HG03354 (cell line): ENCODE measurements at regions not wholly inside any gene's neighbourhood (a gene's known extent, or its start where the extent isn't known, plus 50 kb on each side); places are given as distances from the start of the nearest gene placed in this dataset.
"Not testable (repeated sequence)": the region's sequence is repeated elsewhere in the genome, so short reads cannot be mapped to it uniquely, and the experiment has no call there.

ENCODE experiments used
- ATAC-seq: cut with Tn5 transposase; IDR thresholded peaks from one replicate; pipeline ENCODE4 v1.9.1; 2021; ENCODE audit warnings: mild to moderate bottlenecking; ENCODE audit not compliant: unreplicated experiment, poor library complexity, severe bottlenecking

GRCh38 chr4:126859314-126859713 is 773.4 kb upstream of the INTU start:
- ATAC-seq, result no peak

- no peak for ATAC-seq
Observed at GRCh38 chr4:126859872-126860271, 772.9 kb upstream of the INTU start.

DNA sequence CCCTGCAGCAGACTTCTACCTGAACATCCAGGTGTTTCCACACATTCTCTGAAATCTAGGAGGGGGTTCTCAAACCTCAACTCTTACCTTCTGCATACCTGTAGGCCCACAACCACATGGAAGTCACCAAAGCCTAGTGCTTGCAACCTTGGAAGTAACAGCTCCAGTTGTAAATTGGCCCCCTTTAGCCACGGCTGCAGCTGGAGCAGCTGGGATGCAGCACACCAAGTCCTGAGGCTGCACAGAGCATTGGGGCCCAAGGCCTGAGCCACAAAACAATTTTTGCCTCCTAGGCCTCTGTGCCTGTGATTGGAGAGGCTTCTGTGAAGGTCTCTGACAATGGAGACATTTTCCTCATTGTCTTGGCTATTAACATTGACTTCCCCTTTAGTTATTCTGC is 772.4 kb upstream of the INTU start:
- ATAC-seq, result no peak

- no peak for ATAC-seq
Observed at GRCh38 chr4:126869967-126870366, 762.8 kb upstream of the INTU start.

GRCh38 chr4:126871810-126872209 is 760.9 kb upstream of the INTU start:
- no peak for ATAC-seq

- ATAC-seq, result no peak
Observed at GRCh38 chr4:126874533-126874932, 758.2 kb upstream of the INTU start.

GRCh38 chr4:126888968-126889367 is 743.8 kb upstream of the INTU start:
- ATAC-seq, result no peak

GRCh38 chr4:126890383-126890782 is 742.4 kb upstream of the INTU start:
- ATAC-seq, result no peak

DNA sequence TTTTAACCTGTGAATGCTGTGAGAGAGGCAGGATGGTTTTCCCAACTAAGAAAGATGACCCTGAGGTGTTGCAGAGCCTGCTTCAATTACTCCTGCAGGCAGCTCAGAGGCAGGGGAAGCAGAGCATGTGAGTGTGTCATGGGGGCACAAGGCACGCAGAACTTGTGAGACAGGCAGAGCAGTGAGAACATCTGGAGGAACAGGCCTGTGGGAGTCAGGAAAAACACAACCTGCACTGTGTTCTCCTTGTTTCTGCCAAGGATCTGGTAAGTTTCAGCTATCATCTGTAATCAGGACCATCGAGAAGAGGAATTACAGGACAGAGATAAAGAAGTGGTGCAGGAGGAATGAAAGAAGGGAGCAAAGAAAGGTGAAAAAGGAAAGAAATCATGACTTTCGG is 741.8 kb upstream of the INTU start:
- no peak for ATAC-seq

DNA sequence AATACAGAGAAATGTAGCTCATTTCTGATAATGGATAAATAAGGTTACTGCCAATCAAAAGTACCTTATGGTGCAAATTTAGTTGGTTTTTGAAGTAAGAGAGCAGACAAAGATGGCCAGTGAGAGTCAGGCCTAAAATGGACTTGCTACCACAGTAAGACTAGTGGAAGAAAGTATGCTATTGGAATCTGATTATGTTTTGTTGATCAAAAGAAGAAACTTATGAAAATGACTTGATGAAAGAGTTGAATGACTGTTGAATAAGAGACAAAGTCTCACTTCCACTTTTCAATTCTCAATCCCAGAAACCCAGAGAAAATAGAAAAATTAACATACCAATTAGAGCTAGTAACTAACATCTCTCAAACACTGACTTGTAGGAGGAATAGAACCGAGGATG is 737.8 kb upstream of the INTU start:
- no peak for ATAC-seq

GRCh38 chr4:126895988-126896570 is 736.7 kb upstream of the INTU start:
- ATAC-seq, result no peak

- ATAC-seq, result no peak
Observed at GRCh38 chr4:126897038-126897437, 735.7 kb upstream of the INTU start.

DNA sequence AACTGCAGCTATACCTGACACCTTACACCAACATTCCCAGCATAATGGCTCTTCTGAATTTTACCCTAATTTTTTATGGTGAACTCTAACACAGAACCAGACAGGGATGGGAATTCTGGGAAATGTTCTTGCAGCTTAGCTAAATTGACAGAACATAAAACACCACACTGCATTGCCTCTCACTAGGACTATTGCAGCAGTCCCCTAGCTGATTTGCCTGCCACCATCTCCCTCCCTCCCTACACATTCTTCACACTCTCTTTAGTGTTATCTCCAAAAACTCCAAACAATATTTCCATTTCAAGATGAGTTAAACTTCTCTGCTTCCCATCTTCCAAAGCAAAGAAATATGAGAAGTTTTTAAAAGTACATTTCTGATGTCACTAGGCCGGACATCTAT is 733.9 kb upstream of the INTU start:
- ATAC-seq, result no peak

DNA sequence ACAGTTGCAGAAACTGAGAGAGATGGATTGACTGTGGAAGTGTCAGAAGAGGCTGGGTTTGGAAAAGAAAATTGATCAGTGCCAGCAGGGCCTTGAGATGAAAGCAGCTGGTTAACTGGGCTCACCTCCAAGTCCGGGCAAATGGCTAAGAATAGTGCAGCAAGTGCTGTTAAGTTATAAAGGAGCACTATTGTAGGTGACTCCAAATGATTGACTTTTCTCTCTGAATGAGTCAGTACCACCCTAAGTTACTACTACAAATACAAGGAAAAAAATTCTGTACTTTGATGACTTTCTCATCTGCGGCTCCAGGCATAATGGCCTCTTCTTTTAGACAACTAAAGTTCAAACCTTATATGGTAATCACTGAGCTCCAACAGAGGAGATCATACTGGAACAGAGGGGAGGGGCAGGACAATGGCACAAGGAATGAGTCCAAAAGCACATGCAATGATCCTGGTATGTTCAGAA is 733.4 kb upstream of the INTU start:
- no peak for ATAC-seq

DNA sequence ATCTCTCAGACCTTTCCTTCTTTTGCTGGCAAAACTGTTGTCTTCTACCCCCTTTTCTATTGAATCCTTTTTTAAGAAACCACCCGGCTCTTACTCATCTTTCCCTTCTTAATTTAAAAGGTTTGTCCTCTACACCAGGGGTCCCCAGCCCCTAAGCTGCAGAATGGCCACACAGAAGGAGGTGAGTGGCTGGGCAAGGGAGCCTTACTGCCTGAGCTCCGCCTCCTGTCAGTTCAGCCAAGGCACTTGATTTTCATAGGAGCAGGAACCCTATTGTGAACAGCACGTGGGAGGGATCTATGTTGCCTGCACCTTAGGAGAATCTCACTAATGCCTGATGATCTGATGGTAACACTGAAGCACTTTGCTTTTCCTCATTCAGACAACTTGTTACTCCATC is 726.3 kb upstream of the INTU start:
- no peak for ATAC-seq

GRCh38 chr4:126907389-126907788 is 725.4 kb upstream of the INTU start:
- no peak for ATAC-seq

- no peak for ATAC-seq
Observed at GRCh38 chr4:126916049-126916625, 716.6 kb upstream of the INTU start.

GRCh38 chr4:126916626-126917140 is 716.1 kb upstream of the INTU start:
- ATAC-seq, result no peak

- not testable (repeated sequence) for ATAC-seq
Observed at GRCh38 chr4:126922328-126922938, 710.3 kb upstream of the INTU start.

DNA sequence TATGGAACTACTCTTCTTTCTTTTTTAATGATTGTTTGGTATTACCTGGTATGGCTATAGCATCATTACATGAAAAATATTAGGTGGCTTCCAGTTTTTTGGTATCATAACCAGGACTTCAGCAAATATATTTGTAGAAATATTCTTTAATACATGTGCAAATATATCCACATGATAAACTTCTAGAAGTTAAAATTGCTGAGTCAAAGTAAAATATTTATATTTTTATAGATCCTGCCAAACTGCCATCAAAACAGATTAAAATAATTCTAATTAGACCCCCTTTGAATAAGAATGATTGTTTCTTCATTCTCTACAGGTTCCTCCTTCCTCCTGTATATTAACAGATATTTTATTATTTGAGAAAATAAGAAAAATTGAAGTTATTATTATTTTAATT is 708.5 kb upstream of the INTU start:
- ATAC-seq, result no peak

GRCh38 chr4:126930059-126930458 is 702.7 kb upstream of the INTU start:
- not testable (repeated sequence) for ATAC-seq
